Epithelial cell of esophagus (primary cell): ENCODE measurements at regions not wholly inside any gene's neighbourhood (a gene's known extent, or its start where the extent isn't known, plus 50 kb on each side); places are given as distances from the start of the nearest gene placed in this dataset.
A peak's percentile ranks its signal among the peaks of the same experiment; 100 is the strongest.

Experiments used
- DNase-seq: peaks from one replicate; pipeline ENCODE4 v3.0.0; 2010; ENCODE audit warnings: low read depth
- H3K4me3 ChIP-seq: 2 replicates; pipeline ENCODE4 v1.5.1; 2011; ENCODE audit warnings: mild to moderate bottlenecking, low read length, control low read depth
- TF ChIP-seq, protein P1 (sequence below): IDR thresholded peaks from 2 replicates; pipeline ENCODE4 v1.5.1; 2011; ENCODE audit warnings: low read depth, mild to moderate bottlenecking, low read length, control low read depth, inconsistent platforms; ENCODE audit not compliant: insufficient read depth; ENCODE audit errors: missing control alignments

DNA sequence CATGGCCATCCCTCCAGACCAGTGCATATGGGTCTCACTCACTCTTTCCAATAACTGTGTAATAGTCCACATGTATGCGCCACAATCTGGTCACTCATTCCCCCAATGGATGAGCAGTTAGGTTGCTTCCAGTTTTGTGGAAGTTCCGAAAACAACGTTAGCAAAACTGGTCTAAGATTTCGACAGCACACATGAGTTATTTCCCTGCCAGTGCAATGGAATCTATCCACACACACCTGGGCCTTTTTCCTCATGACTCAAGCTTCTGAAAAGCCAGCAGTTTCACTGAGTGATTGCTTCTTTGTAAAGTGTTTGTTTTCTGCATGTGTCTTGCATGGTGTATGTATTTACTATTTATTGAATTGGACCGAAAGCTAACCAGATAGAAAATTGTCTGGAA lies 58.8 kb upstream of the FHIP2A start:
- peak; percentile 67 for DNase-seq
- TF ChIP-seq, protein P1, sequence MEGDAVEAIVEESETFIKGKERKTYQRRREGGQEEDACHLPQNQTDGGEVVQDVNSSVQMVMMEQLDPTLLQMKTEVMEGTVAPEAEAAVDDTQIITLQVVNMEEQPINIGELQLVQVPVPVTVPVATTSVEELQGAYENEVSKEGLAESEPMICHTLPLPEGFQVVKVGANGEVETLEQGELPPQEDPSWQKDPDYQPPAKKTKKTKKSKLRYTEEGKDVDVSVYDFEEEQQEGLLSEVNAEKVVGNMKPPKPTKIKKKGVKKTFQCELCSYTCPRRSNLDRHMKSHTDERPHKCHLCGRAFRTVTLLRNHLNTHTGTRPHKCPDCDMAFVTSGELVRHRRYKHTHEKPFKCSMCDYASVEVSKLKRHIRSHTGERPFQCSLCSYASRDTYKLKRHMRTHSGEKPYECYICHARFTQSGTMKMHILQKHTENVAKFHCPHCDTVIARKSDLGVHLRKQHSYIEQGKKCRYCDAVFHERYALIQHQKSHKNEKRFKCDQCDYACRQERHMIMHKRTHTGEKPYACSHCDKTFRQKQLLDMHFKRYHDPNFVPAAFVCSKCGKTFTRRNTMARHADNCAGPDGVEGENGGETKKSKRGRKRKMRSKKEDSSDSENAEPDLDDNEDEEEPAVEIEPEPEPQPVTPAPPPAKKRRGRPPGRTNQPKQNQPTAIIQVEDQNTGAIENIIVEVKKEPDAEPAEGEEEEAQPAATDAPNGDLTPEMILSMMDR: no peak
- no peak overlapping the region for H3K4me3 ChIP-seq

DNA sequence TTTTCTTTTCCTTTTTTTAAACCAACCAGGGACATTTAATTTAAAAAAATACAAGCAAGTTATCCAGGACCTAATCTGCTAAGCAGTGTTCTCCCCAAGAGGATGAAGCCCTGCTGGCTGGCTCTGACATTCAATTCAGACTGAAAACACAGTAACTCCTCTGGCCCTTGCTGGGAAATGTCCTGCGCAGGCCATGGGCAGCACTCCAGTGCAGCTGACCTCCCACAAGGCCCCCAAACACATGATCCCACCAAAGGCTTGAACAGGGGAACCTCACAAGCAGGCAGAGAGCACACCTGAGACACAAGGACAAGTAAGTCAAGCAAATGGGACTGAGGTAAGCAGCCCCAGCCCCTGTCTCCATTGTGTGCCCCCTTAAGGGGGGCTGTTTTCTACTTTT lies 56.9 kb upstream of the FHIP2A start:
- DNase-seq: no peak
- H3K4me3 ChIP-seq: no peak overlapping the region
- TF ChIP-seq, protein P1: no peak

DNA sequence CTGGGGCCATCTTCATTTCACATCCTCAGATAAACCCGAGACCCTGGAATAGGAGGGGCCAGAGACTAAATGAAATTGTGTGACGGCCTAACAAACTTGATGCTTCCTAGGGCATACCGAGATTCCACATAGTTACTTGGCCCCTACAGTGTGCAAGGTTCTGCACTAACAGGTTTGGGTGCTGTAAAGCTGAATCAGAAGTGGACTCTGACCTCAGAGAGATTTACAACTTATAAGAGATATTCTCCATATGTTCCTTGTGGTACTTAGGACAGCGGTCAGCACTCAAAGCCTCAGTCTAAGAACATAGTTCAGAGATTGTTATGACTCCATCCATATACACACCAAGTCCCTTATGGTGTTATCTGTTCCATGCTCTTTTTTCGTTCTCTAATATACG lies 55.1 kb upstream of the FHIP2A start:
- TF ChIP-seq, protein P1: no peak
- DNase-seq: no peak
- H3K4me3 ChIP-seq: no peak overlapping the region

DNA sequence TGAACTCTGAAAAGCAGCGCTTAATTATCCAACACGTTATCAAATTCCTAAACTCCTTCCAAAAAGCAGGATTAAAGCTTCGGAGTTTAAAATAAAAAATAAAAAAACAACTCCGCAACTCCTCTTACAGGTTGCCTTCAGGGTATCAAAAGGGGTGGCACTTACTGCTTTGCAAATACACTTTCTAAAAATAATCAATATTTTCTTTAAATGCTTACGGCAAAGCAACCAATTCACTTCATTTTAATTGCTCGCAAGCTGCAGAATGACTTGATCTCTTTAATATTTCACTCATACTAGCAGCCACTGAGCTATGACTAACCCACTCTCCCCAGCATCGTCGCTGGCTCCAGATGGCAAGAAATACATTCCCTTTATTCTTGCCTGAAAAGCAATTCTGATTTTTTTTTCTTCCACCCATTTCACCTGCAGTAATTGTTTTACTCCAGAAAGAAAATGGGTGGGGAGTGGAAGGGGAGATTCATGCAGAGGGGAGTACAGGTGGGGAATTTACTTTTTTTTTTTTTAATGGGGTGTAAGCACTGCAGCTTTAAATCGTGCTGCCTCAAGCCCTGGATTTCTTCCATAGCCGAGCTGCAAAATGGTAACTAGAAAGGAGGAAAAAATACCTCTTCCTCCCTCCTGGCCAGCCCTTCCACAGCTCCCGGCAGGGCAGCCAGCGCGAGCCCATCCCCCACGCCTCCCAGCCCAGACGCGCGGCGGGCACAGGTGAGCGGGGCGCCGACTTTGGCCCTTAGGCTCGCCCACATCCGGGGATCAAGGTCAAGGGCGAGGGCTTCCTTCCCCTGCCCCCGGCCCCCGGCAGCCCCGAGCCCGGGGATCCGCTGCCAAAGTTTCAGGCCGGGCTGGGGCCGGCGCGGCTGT lies 54.2 kb upstream of the FHIP2A start:
- TF ChIP-seq, protein P1: no peak
- H3K4me3 ChIP-seq: peak overlapping the region; percentile 48
- peak; percentile 67 for DNase-seq

DNA sequence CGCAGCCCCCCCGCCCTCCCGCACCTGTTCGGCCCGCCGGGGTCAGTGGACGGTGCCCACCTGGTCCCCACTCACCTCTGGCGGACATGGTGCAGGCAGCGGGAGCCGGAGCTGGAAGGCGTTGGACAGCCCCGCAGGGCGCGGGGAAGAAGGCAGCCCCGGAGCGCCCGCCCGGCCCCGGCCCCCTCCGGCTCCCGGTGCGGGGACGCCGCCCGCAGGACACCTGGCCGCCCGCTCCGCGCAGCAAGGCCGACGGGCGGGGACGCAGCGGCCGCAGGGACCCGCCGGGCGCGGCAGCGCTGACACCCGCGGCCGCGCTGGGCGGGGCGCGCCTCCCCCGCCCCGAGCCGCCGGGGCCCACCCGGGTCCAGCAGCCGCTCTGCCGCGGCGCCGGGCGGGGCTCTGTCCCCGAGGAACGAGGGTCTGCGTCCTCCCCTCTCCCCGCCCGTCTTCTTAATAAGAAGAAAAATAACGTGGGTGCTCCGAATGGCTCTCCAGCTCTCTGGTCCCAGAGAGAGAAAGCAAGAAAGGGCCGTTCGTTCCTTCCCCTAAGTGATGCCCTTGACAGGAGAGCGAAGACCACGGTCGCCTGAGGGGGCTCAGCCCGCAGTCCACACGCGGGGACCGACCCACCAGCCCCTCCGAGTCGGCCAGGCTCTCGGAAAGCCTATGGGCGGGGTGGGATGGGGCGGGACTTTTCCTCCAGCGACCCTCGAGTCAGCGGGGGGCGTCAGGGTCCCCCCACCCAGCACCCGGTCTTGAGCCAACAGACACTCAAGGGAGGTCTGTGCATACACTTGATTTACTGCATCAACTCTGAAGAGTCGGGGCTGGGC lies 53.4 kb upstream of the FHIP2A start:
- H3K4me3 ChIP-seq: peak overlapping the region; percentile 48
- TF ChIP-seq, protein P1: no peak
- DNase-seq: no peak

DNA sequence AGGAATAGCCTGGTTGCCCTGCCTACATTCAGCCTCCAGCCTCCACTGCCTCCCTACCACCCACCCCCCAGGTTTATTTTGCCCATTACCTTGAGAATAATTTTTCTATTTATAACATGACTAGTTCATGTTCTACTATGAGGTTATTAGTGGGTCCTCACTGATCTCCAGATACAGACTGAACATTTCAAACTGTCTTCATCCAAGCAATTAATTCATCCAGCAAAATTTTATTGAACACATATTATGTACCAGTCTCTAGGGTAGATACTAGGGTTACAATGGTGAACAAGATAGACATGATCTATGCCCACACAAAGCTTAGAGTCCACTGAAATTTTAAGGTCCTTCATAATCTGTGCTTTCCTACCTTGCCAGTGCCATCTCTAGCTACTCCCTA lies 51.6 kb upstream of the FHIP2A start:
- H3K4me3 ChIP-seq: no peak overlapping the region
- TF ChIP-seq, protein P1: no peak
- DNase-seq: no peak

DNA sequence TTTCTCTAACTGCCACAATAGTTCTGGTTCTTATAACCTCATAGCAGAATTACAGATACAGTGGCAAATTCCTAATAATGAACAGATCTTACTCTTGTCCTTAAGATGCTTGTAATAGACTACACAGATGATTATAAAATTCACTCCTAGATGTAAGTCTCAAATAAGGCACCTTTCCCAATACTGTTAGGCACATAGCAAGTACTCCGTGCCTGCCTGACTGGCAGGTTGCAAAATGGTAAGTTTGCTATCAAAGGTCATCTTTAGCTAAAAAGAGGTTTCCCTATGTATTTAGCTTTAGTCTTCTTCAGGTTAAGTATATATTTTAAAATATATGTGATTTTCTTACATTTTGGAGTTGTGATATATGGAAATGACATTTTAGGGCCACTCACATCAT lies 50.4 kb upstream of the FHIP2A start:
- TF ChIP-seq, protein P1: no peak
- DNase-seq: no peak
- no peak overlapping the region for H3K4me3 ChIP-seq
